ENCODE measurements at regions not wholly inside any gene's neighbourhood (a gene's known extent, or its start where the extent isn't known, plus 50 kb on each side); places are given as distances from the start of the nearest gene placed in this dataset.

DNA sequence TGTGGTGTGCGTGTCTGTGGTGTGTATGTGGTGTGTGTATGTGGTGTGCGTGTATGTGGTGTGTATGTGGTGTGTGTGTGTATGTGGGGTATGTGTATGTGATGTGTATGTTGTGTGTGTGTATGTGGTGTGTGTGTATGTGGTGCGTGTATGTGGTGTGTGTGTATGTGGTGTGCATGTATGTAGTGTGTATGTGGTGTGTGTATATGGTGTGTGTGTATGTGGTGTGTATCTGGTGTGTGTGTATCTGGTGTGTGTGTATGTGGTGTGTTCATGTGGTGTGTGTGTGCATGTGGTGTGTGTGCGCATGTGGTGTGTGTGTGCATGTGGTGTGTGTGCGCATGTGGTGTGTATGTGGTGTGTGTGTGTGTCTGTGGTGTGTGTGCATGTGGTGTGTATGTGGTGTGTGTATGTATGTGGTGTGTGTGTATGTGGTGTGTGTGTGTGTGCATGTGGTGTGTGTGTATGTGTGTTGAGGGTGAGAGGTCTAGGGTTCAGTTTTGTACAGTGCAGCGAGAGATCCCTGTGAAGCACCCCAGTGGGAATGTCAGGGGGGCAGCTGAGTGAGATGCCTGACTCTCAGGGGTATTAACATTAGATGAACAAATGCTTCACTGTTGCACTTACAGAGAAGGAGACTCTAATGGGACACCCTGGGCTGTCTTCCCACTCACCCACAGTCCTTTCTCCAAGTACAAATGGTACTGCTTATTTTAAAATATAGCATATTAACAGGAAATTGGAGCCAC, 61.3 kb upstream of the MEDAG start:
- 92 to 100% methylated on average over 5 to 6 of the region's 6 CpGs for WGBS, 2 donors (ENCODE audit: low coverage in 1 of 2)
- TF ChIP-seq EP300 (IDR thresholded peaks at IDR 0.05), result no peak
- TF ChIP-seq POLR2AphosphoS5 (IDR thresholded peaks at IDR 0.05), result no peak
- no peak for TF ChIP-seq POLR2A (IDR thresholded peaks at IDR 0.05)
- TF ChIP-seq, protein P1, sequence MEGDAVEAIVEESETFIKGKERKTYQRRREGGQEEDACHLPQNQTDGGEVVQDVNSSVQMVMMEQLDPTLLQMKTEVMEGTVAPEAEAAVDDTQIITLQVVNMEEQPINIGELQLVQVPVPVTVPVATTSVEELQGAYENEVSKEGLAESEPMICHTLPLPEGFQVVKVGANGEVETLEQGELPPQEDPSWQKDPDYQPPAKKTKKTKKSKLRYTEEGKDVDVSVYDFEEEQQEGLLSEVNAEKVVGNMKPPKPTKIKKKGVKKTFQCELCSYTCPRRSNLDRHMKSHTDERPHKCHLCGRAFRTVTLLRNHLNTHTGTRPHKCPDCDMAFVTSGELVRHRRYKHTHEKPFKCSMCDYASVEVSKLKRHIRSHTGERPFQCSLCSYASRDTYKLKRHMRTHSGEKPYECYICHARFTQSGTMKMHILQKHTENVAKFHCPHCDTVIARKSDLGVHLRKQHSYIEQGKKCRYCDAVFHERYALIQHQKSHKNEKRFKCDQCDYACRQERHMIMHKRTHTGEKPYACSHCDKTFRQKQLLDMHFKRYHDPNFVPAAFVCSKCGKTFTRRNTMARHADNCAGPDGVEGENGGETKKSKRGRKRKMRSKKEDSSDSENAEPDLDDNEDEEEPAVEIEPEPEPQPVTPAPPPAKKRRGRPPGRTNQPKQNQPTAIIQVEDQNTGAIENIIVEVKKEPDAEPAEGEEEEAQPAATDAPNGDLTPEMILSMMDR (IDR thresholded peaks at IDR 0.05), result no peak
- no peaks in the 10 kb centered on the region for H3K27me3 ChIP-seq
- H3K36me3 ChIP-seq, result no peaks in the 10 kb centered on the region
- H3K9me3 ChIP-seq, result peaks cover 0 to 9% (median 0%) of the 10 kb centered on the region in 3 donors
- no peak overlapping the region for H3K27ac ChIP-seq
- H3K4me3 ChIP-seq, result no peak overlapping the region
- no peaks in the 10 kb centered on the region for H3K4me1 ChIP-seq
- ATAC-seq, result no peak

DNA sequence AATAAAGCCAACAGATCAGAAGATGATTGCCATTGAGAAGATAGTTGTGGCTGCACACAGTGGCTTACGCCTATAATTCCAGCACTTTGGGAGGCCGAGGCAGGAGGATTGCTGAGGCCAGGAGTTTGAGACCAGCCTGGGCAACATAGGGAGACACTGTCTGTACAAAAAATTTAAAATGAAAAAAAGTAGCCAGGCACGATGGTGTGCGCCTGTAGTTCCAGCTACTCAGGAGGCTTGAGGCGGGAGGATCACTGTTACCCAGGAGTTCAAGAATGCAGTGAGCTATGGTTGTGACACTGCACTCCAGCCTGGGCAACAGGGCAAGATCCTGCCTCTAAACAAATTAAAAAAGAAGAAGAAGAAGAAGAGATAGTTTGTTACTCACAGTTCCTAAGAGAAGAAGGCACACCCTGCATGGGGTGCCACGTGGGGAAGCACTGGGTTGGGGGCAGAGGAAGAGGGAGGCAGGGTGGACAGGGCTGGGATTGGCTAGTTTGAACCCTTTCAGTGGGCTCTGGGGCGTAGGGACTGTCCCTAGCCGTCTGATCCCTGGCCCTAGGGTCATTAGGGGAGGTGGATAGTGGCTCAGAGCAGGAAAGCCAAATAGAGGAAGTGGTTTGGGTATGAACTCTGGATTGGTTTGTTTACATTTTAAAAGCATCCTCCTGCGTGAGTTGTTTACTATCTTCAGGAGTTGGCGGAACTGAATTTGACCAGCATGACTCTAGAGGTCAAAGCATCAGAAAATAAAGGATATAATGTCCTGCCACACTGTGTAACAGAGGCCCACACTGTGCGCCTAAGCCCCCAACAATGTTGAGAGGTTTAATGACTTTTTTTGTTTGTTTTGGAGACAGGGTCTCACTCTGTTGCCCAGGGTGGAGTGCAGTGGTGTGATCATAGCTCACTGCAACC, 60.5 kb upstream of the MEDAG start:
- WGBS, 2 donors (ENCODE audit: low coverage in 1 of 2), result 68 to 81% methylated on average over 9 to 11 of the region's 11 CpGs
- H3K4me3 ChIP-seq, result no peak overlapping the region
- no peaks in the 10 kb centered on the region for H3K27me3 ChIP-seq
- no peak for ATAC-seq
- peaks cover 0 to 9% (median 0%) of the 10 kb centered on the region in 3 donors for H3K9me3 ChIP-seq
- TF ChIP-seq EP300 (IDR thresholded peaks at IDR 0.05), result no peak
- TF ChIP-seq, protein P1 (IDR thresholded peaks at IDR 0.05), result no peak
- TF ChIP-seq POLR2A (IDR thresholded peaks at IDR 0.05), result no peak
- TF ChIP-seq POLR2AphosphoS5 (IDR thresholded peaks at IDR 0.05), result no peak
- no peak overlapping the region for H3K27ac ChIP-seq
- no peaks in the 10 kb centered on the region for H3K4me1 ChIP-seq
- no peaks in the 10 kb centered on the region for H3K36me3 ChIP-seq

DNA sequence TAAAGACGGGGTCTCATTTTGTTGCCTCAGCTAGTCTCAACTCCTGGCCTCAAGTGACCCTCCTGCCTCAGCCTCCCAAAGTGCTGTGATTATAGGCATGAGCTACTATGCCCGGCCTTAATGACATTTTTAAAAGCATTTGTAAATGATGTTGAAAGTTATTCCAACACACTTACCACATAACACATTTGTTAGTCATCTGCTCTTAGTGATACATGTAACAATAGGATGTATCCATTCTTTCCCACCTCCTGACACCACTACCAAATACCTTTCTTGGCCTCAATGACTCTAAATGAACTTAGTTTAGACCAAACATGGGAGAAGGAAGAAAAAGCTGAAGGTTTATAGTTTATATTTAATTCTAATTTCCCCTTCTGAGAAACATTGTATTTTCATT, 59.8 kb upstream of the MEDAG start:
- Histone ChIP-seq H3K4me3 (no peak overlapping the region), H3K9me3 (peaks cover 0 to 9% (median 0%) of the 10 kb centered on the region in 3 donors), H3K27me3 (no peaks in the 10 kb centered on the region), H3K27ac (no peak overlapping the region), H3K36me3 (no peaks in the 10 kb centered on the region), H3K4me1 (no peaks in the 10 kb centered on the region)
- WGBS, 2 donors (ENCODE audit: low coverage in 1 of 2), result 63% methylated on average over 2 of the region's 2 CpGs; no CpG with 5 or more reads in 1 of the 2 donors
- TF ChIP-seq EP300 (IDR thresholded peaks at IDR 0.05) (no peak), POLR2AphosphoS5 (IDR thresholded peaks at IDR 0.05) (no peak), POLR2A (IDR thresholded peaks at IDR 0.05) (no peak)
- TF ChIP-seq, protein P1 (IDR thresholded peaks at IDR 0.05), result no peak
- no peak for ATAC-seq

DNA sequence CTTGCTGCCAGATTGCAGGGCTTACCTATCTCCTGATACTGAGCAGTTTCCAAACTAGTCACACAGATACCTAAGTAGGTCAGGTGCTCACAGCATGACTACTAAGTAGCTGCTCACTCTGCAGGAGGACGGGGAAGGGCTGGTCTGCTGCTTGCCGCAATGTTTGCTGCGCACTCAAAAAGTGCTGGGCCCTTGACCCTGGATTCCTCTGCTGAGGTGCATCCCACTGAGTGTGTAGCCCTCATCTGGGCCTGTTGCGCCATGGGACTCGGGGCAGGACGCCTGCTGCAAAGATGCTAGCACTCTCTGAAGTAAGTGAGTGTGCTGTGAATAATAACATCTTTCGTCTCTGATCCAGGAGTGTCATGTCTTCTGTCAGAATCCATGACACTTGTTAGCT, 59.2 kb upstream of the MEDAG start:
- H3K36me3 ChIP-seq, result no peaks in the 10 kb centered on the region
- 78% methylated on average over 1 of the region's 7 CpGs; no CpG with 5 or more reads in 1 of the 2 donors for WGBS, 2 donors (ENCODE audit: low coverage in 1 of 2)
- TF ChIP-seq POLR2A (IDR thresholded peaks at IDR 0.05) (no peak), EP300 (IDR thresholded peaks at IDR 0.05) (no peak), POLR2AphosphoS5 (IDR thresholded peaks at IDR 0.05) (no peak)
- TF ChIP-seq, protein P1 (IDR thresholded peaks at IDR 0.05), result no peak
- H3K4me3 ChIP-seq, result no peak overlapping the region
- no peak overlapping the region for H3K27ac ChIP-seq
- peaks cover 0 to 9% (median 0%) of the 10 kb centered on the region in 3 donors for H3K9me3 ChIP-seq
- ATAC-seq, result no peak
- no peaks in the 10 kb centered on the region for H3K27me3 ChIP-seq
- H3K4me1 ChIP-seq, result no peaks in the 10 kb centered on the region

All from gastroesophageal sphincter (tissue), 4 donors.